Endothelial cell of umbilical vein (primary cell): ENCODE measurements at regions not wholly inside any gene's neighbourhood (a gene's known extent, or its start where the extent isn't known, plus 50 kb on each side); places are given as distances from the start of the nearest gene placed in this dataset.

Source experiments
- BruUV-seq: library from RNA; stranded (reverse); fragments of 400-500 nt; replicated peaks from 2 replicates; lab custom pipeline; 2021; lab: Mats Ljungman, UMichigan
- CTCF ChIA-PET: fragments of 300-600, 350-600 bp; sonication (Branson Sonifier 250); formaldehyde crosslinking; loops from one replicate; lab custom pipeline; 2021; ENCODE audit warnings: antibody characterized with exemption, inconsistent platforms; lab: Charles Lee
- POLR2A ChIA-PET: fragments of 300-600, 350-600 bp; sonication (Branson Sonifier 250); formaldehyde crosslinking; loops from one replicate; lab custom pipeline; 2021; ENCODE audit warnings: antibody characterized with exemption, inconsistent platforms; lab: Charles Lee
- DNase-seq: peaks from one replicate; pipeline ENCODE4 v3.0.0-alpha.2; 2011; ENCODE audit warnings: low read depth, low spot score
- FAIRE-seq: peaks from 2 replicates; lab custom pipeline; 2011; peaks lifted over from hg19 to GRCh38; lab: Jason Lieb, UNC
- H2AFZ ChIP-seq: 2 replicates; pipeline ENCODE4 v1.6.0; 2012; ENCODE audit warnings: low read depth, low read length, control low read depth, inconsistent platforms
- H3K27ac ChIP-seq: 2 replicates; pipeline ENCODE4 v1.5.1; 2011; ENCODE audit warnings: low read depth, mild to moderate bottlenecking, control low read depth, low read length, moderate library complexity; ENCODE audit not compliant: insufficient read depth
- H3K27me3 ChIP-seq, 2 experiments: 2 replicates each; pipeline versions ENCODE4 v1.6.0 to v1.6.1; 2011; ENCODE audit warnings: low read length in 2 of 2, mixed read lengths in 1 of 2; ENCODE audit not compliant: control insufficient read depth in 2 of 2, insufficient read depth in 2 of 2
- H3K36me3 ChIP-seq, 2 experiments: 2 replicates in 1 of 2; 3 replicates in 1 of 2; pipeline ENCODE4 v1.5.1; 2011; ENCODE audit warnings: low read length in 2 of 2, mild to moderate bottlenecking in 1 of 2, moderate library complexity in 1 of 2; ENCODE audit not compliant: control insufficient read depth in 2 of 2, insufficient read depth in 2 of 2; ENCODE audit errors: extremely low read depth in 1 of 2
- H3K4me1 ChIP-seq: 3 replicates; pipeline ENCODE4 v1.5.1; 2011; ENCODE audit warnings: mild to moderate bottlenecking, low read length; ENCODE audit not compliant: control insufficient read depth, insufficient read depth; ENCODE audit errors: extremely low read depth
- H3K4me2 ChIP-seq: 2 replicates; pipeline ENCODE4 v1.6.1; 2011; ENCODE audit warnings: low read length, control low read depth, mixed read lengths; ENCODE audit not compliant: insufficient read depth
- H3K4me3 ChIP-seq, 3 experiments: fragments of 200-600 bp in 1 of 3; sonication (generic), shearing (Covaris generic) in 1 of 3; replicated peaks in 1 of 3; 2 replicates each; pipeline ENCODE4 v1.5.1; 2011 to 2016; ENCODE audit warnings: control low read depth in 3 of 3, low read length in 3 of 3, mild to moderate bottlenecking in 2 of 3, inconsistent platforms in 1 of 3, low read depth in 1 of 3, moderate library complexity in 1 of 3; ENCODE audit not compliant: insufficient read depth in 1 of 3
- H3K79me2 ChIP-seq: 2 replicates; pipeline ENCODE4 v1.6.0; 2012; ENCODE audit warnings: low read length, inconsistent platforms; ENCODE audit not compliant: control insufficient read depth, insufficient read depth
- H3K9ac ChIP-seq: replicated peaks from 2 replicates; pipeline ENCODE3; 2011; ENCODE audit warnings: low read length, control low read depth; ENCODE audit not compliant: insufficient read depth; ENCODE audit errors: extremely low read depth
- H3K9me1 ChIP-seq: replicated peaks from 3 replicates; pipeline ENCODE4 v1.6.0; 2011; ENCODE audit warnings: mild to moderate bottlenecking, low read length; ENCODE audit not compliant: control insufficient read depth, insufficient read depth; ENCODE audit errors: extremely low read depth
- H3K9me3 ChIP-seq: replicated peaks from 2 replicates; pipeline ENCODE4 v1.5.1; 2012; ENCODE audit warnings: low read length, inconsistent platforms; ENCODE audit not compliant: control insufficient read depth, insufficient read depth
- H4K20me1 ChIP-seq: replicated peaks from 2 replicates; pipeline ENCODE3; 2011; ENCODE audit warnings: mild to moderate bottlenecking, low read length; ENCODE audit not compliant: control insufficient read depth, insufficient read depth; ENCODE audit errors: extremely low read depth
- EZH2 ChIP-seq: IDR thresholded peaks from 2 replicates; pipeline ENCODE4 v1.6.1; 2012; ENCODE audit warnings: borderline replicate concordance, low read depth, mild to moderate bottlenecking, moderate library complexity, low read length, inconsistent platforms; ENCODE audit not compliant: severe bottlenecking
- FOS ChIP-seq: IDR thresholded peaks from 2 replicates; pipeline ENCODE4 v1.6.1; 2011; ENCODE audit warnings: mild to moderate bottlenecking, low read length, moderate library complexity, borderline replicate concordance; ENCODE audit not compliant: insufficient read depth
- GATA2 ChIP-seq: IDR thresholded peaks from 2 replicates; pipeline ENCODE4 v1.7.0; 2011; ENCODE audit warnings: low read depth, mild to moderate bottlenecking, moderate library complexity, mixed read lengths, low read length; ENCODE audit not compliant: insufficient read length, insufficient read depth
- JUN ChIP-seq: IDR thresholded peaks from 2 replicates; pipeline ENCODE4 v1.6.1; 2011; ENCODE audit warnings: borderline replicate concordance, low read depth; ENCODE audit not compliant: insufficient read length, insufficient read depth
- MYC ChIP-seq: IDR thresholded peaks from one replicate; pipeline ENCODE4 v1.6.1; 2011; ENCODE audit warnings: mild to moderate bottlenecking, low read depth, low read length
- POLR2A ChIP-seq: IDR thresholded peaks from 2 replicates; pipeline ENCODE4 v1.6.1; 2012; ENCODE audit warnings: low read depth, mild to moderate bottlenecking, control low read depth, low read length
- POLR2AphosphoS5 ChIP-seq: IDR thresholded peaks from 2 replicates; pipeline ENCODE4 v1.6.1; 2012; ENCODE audit warnings: low read depth, mild to moderate bottlenecking, control low read depth, low read length, moderate library complexity; ENCODE audit not compliant: insufficient read depth
- dilution Hi-C: fragments of 300-500 bp; cut with MboI; formaldehyde crosslinking; loops from one replicate; pipeline ENCODE4 v1.15.0; 2019; ENCODE audit warnings: low sequenced_read_pairs; ENCODE audit not compliant: extremely low pct_ligation_motif_present
- intact Hi-C: fragments of 100-400 bp; cut with micrococcal nuclease; formaldehyde crosslinking; loops from one replicate; pipeline ENCODE4 v1.10.0; 2022
- TF ChIP-seq, protein P1 (sequence below): IDR thresholded peaks from 2 replicates; pipeline ENCODE4 v1.6.1; 2011; ENCODE audit not compliant: insufficient read depth, insufficient read length
- TF ChIP-seq, protein P2 (sequence below), 2 donors: IDR thresholded peaks; 1 replicate in 1 of 2; 2 replicates in 1 of 2; pipeline ENCODE4 v1.5.1; 2011; ENCODE audit warnings: low read length in 2 of 2, mild to moderate bottlenecking in 2 of 2, moderate library complexity in 2 of 2, control low read depth in 1 of 2, inconsistent platforms in 1 of 2, low read depth in 1 of 2; ENCODE audit not compliant: insufficient read depth in 1 of 2; ENCODE audit errors: extremely low read depth in 1 of 2

DNA sequence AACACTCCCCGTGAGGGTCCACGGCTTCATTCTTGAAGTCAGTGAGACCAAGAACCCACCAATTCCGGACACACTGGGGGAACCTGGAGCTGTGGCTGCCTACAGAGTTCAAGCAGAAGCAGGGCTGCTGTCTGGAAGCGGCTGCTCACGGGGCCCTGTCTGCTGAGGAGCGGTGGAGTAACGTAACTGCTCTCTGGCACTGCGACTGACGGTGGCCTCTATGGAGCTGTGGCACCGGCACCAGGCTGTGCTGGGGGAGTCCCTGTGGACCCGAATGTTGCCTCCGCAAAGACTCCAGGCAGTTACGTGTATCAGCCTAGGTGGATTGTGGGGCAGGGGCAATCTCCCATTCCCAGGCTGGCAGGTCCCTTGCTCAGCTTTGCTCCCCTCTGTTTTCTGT is 703.3 kb upstream of the FRG1 start:
- ChIA-PET POLR2A (no interaction called here), CTCF (no interaction called here)
- no peak for DNase-seq
- Histone ChIP-seq H3K4me2 (no peak overlapping the region), H2AFZ (no peak overlapping the region), H3K9ac (no peak overlapping the region), H3K36me3 (no peaks in the 10 kb centered on the region), H3K9me1 (no peaks in the 10 kb centered on the region), H4K20me1 (no peaks in the 10 kb centered on the region), H3K4me1 (no peaks in the 10 kb centered on the region), H3K79me2 (no peaks in the 10 kb centered on the region), H3K27me3 (no peaks in the 10 kb centered on the region), H3K9me3 (peaks cover 2% of the 10 kb centered on the region), H3K4me3 (no peak overlapping the region), H3K27ac (no peak overlapping the region)
- BruUV-seq = no TSS peak
- intact Hi-C loops = no loop called here
- no peak for TF ChIP-seq EZH2
- dilution Hi-C loops = no loop called here
- no peak for FAIRE-seq

GRCh38 chr4:189255636-189256035 is 685.0 kb upstream of the FRG1 start:
- Histone ChIP-seq H3K9me1 (no peaks in the 10 kb centered on the region), H3K4me3 (no peak overlapping the region), H3K9me3 (peaks cover 4% of the 10 kb centered on the region), H3K27ac (no peak overlapping the region), H3K9ac (no peak overlapping the region), H2AFZ (no peak overlapping the region), H3K79me2 (no peaks in the 10 kb centered on the region), H3K27me3 (no peaks in the 10 kb centered on the region), H3K36me3 (no peaks in the 10 kb centered on the region), H3K4me1 (no peaks in the 10 kb centered on the region), H4K20me1 (no peaks in the 10 kb centered on the region), H3K4me2 (no peak overlapping the region)
- intact Hi-C loops (no loop called here), dilution Hi-C loops (no loop called here)
- DNase-seq = no peak
- POLR2A ChIA-PET = no interaction called here
- no peak for FAIRE-seq
- CTCF ChIA-PET = no interaction called here
- TF ChIP-seq, protein P1, sequence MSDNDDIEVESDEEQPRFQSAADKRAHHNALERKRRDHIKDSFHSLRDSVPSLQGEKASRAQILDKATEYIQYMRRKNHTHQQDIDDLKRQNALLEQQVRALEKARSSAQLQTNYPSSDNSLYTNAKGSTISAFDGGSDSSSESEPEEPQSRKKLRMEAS = no peak
- TF ChIP-seq, protein P2, sequence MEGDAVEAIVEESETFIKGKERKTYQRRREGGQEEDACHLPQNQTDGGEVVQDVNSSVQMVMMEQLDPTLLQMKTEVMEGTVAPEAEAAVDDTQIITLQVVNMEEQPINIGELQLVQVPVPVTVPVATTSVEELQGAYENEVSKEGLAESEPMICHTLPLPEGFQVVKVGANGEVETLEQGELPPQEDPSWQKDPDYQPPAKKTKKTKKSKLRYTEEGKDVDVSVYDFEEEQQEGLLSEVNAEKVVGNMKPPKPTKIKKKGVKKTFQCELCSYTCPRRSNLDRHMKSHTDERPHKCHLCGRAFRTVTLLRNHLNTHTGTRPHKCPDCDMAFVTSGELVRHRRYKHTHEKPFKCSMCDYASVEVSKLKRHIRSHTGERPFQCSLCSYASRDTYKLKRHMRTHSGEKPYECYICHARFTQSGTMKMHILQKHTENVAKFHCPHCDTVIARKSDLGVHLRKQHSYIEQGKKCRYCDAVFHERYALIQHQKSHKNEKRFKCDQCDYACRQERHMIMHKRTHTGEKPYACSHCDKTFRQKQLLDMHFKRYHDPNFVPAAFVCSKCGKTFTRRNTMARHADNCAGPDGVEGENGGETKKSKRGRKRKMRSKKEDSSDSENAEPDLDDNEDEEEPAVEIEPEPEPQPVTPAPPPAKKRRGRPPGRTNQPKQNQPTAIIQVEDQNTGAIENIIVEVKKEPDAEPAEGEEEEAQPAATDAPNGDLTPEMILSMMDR (IDR thresholded peaks at IDR 0.05; ENCODE audit: extremely low read depth in 1 of 2, insufficient read depth in 1 of 2, low read depth in 1 of 2, low read length in 2 of 2) = no peak
- TF ChIP-seq EZH2 (no peak), FOS (no peak), MYC (no peak), GATA2 (no peak), JUN (no peak), POLR2AphosphoS5 (no peak), POLR2A (no peak)
- no TSS peak for BruUV-seq
